Osteoblast (primary cell): ENCODE measurements at regions not wholly inside any gene's neighbourhood (a gene's known extent, or its start where the extent isn't known, plus 50 kb on each side); places are given as distances from the start of the nearest gene placed in this dataset.

ENCODE experiments used
- DNase-seq: peaks from one replicate; pipeline ENCODE4 v3.0.0; 2011; ENCODE audit warnings: low spot score, mixed read lengths; ENCODE audit not compliant: insufficient read length; ENCODE audit errors: missing footprints
- H2AFZ ChIP-seq: 2 replicates; pipeline ENCODE4 v1.6.0; 2011; ENCODE audit warnings: mild to moderate bottlenecking, low read length
- H3K27ac ChIP-seq: 2 replicates; pipeline ENCODE4 v1.5.1; 2011; ENCODE audit warnings: mild to moderate bottlenecking, low read depth, low read length, moderate library complexity
- H3K27me3 ChIP-seq: 2 replicates; pipeline ENCODE4 v1.6.0; 2012; ENCODE audit warnings: mild to moderate bottlenecking, control low read depth, inconsistent platforms, low read length, moderate library complexity; ENCODE audit not compliant: insufficient read depth
- H3K36me3 ChIP-seq: 2 replicates; pipeline ENCODE4 v1.5.1; 2011; ENCODE audit warnings: mild to moderate bottlenecking, low read length, control low read depth, moderate library complexity; ENCODE audit not compliant: insufficient read depth
- H3K4me1 ChIP-seq: 2 replicates; pipeline ENCODE4 v1.5.1; 2011; ENCODE audit warnings: mild to moderate bottlenecking, low read length, control low read depth, moderate library complexity; ENCODE audit not compliant: insufficient read depth
- H3K4me2 ChIP-seq: 2 replicates; pipeline ENCODE4 v1.6.0; 2011; ENCODE audit warnings: mild to moderate bottlenecking, low read length; ENCODE audit not compliant: insufficient read depth
- H3K4me3 ChIP-seq: fragments of 200-600 bp; sonication (generic); 3 replicates; pipeline ENCODE4 v1.5.1; 2012; ENCODE audit warnings: mild to moderate bottlenecking, low read length, inconsistent platforms; ENCODE audit not compliant: insufficient read depth
- H3K79me2 ChIP-seq: 2 replicates; pipeline ENCODE4 v1.6.0; 2012; ENCODE audit warnings: mild to moderate bottlenecking, low read length, control low read depth, inconsistent platforms; ENCODE audit not compliant: insufficient read depth
- H3K9me3 ChIP-seq: 2 replicates; pipeline ENCODE4 v1.5.1; 2011; ENCODE audit warnings: low read depth, low read length, control low read depth
- H4K20me1 ChIP-seq: 2 replicates; pipeline ENCODE4 v1.6.0; 2012; ENCODE audit warnings: mild to moderate bottlenecking, low read length, control low read depth; ENCODE audit not compliant: insufficient read depth
- CTCF ChIP-seq: IDR thresholded peaks from 2 replicates; pipeline ENCODE4 v1.5.1; 2011; ENCODE audit warnings: mild to moderate bottlenecking, low read depth, low read length, moderate library complexity; ENCODE audit errors: extremely low read depth

- Histone ChIP-seq H2AFZ (no peak overlapping the region), H3K79me2 (no peaks in the 10 kb centered on the region), H3K4me2 (no peak overlapping the region), H3K36me3 (no peaks in the 10 kb centered on the region), H4K20me1 (no peaks in the 10 kb centered on the region), H3K4me1 (no peaks in the 10 kb centered on the region), H3K27ac (no peak overlapping the region), H3K4me3 (no peak overlapping the region), H3K27me3 (no peaks in the 10 kb centered on the region), H3K9me3 (no peaks in the 10 kb centered on the region)
- DNase-seq = no peak
- TF ChIP-seq CTCF = no peak
These were observed 177.0 kb upstream of the PRDM1 start for GRCh38 chr6:105909106-105909505.

- TF ChIP-seq CTCF = no peak
- no peaks in the 10 kb centered on the region for H3K36me3 ChIP-seq
These were observed 178.1 kb upstream of the PRDM1 start for GRCh38 chr6:105907991-105908390.

GRCh38 chr6:105907301-105907700 is 178.8 kb upstream of the PRDM1 start:
- no peak for TF ChIP-seq CTCF
- Histone ChIP-seq H4K20me1 (no peaks in the 10 kb centered on the region), H3K9me3 (no peaks in the 10 kb centered on the region), H3K27me3 (no peaks in the 10 kb centered on the region), H3K4me3 (no peak overlapping the region), H3K79me2 (no peaks in the 10 kb centered on the region), H3K36me3 (no peaks in the 10 kb centered on the region), H2AFZ (no peak overlapping the region), H3K4me1 (peaks cover 4% of the 10 kb centered on the region), H3K27ac (no peak overlapping the region), H3K4me2 (no peak overlapping the region)
- DNase-seq = no peak

More at GRCh38 chr6:105907991-105908390, 178.1 kb upstream of the PRDM1 start:
- Histone ChIP-seq H3K4me2 (no peak overlapping the region), H3K4me1 (no peaks in the 10 kb centered on the region), H3K9me3 (no peaks in the 10 kb centered on the region), H2AFZ (no peak overlapping the region), H3K27me3 (no peaks in the 10 kb centered on the region), H3K4me3 (no peak overlapping the region), H3K79me2 (no peaks in the 10 kb centered on the region), H3K27ac (no peak overlapping the region), H4K20me1 (no peaks in the 10 kb centered on the region)
- no peak for DNase-seq

- peaks cover 15% of the 10 kb centered on the region for H3K4me1 ChIP-seq
- no peak overlapping the region for H3K4me3 ChIP-seq
- H3K27ac ChIP-seq = no peak overlapping the region
- no peaks in the 10 kb centered on the region for H3K79me2 ChIP-seq
- no peaks in the 10 kb centered on the region for H4K20me1 ChIP-seq
- no peak overlapping the region for H2AFZ ChIP-seq
- H3K4me2 ChIP-seq = peak overlapping the region; percentile 3
- no peaks in the 10 kb centered on the region for H3K27me3 ChIP-seq
- no peak for TF ChIP-seq CTCF
- no peaks in the 10 kb centered on the region for H3K9me3 ChIP-seq
- peak; percentile 53 for DNase-seq
- no peaks in the 10 kb centered on the region for H3K36me3 ChIP-seq
These were observed 183.6 kb upstream of the PRDM1 start for GRCh38 chr6:105902401-105903031.
